HFF-Myc (cell line): ENCODE measurements at regions not wholly inside any gene's neighbourhood (a gene's known extent, or its start where the extent isn't known, plus 50 kb on each side); places are given as distances from the start of the nearest gene placed in this dataset.
"Not testable (repeated sequence)": the region's sequence is repeated elsewhere in the genome, so short reads cannot be mapped to it uniquely, and the experiment has no call there.

Source experiments
- DNase-seq: peaks from one replicate; pipeline ENCODE4 v3.0.0-alpha.2; 2011; ENCODE audit warnings: low read depth; ENCODE audit errors: extremely low read depth
- H3K4me3 ChIP-seq: replicated peaks from 2 replicates; pipeline ENCODE4 v1.5.1; 2011; ENCODE audit warnings: low read depth, mild to moderate bottlenecking, control low read depth, low read length
- CTCF ChIP-seq: IDR thresholded peaks from 2 replicates; pipeline ENCODE4 v1.5.1; 2012; ENCODE audit warnings: mild to moderate bottlenecking, low read depth, low read length, control low read depth; ENCODE audit errors: missing control alignments

GRCh38 chr5:33136785-33137184 is 304.0 kb upstream of the TARS1 start:
- no peak overlapping the region for H3K4me3 ChIP-seq
- TF ChIP-seq CTCF, result no peak
- no peak for DNase-seq

- not testable (repeated sequence) for H3K4me3 ChIP-seq, DNase-seq
Measured at GRCh38 chr5:33138145-33138544, 302.6 kb upstream of the TARS1 start.

GRCh38 chr5:33143405-33144123 is 297.2 kb upstream of the TARS1 start:
- TF ChIP-seq CTCF, result no peak
- no peak overlapping the region for H3K4me3 ChIP-seq

DNA sequence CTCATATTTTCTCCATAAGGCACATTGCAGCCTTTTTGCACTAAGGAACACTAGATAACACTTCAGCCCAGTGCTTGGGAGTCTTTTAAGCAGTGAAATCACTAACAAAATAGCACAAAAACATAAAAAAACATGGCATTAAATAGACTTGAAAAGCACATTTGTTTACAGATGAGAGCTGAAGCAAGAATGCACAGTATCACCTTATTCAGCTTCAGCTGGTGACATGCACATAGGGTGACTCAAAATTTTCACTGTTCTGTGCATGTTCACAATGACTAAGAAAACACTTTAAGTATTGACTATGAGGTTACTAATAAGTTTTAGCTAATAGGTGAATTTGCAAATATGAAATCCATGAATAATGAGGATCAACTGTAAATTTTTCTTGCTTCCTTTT is 293.9 kb upstream of the TARS1 start:
- no peak for TF ChIP-seq CTCF
- H3K4me3 ChIP-seq, result no peak overlapping the region
- DNase-seq, result no peak

More at GRCh38 chr5:33143405-33144123, 297.2 kb upstream of the TARS1 start:
- no peak for DNase-seq

DNA sequence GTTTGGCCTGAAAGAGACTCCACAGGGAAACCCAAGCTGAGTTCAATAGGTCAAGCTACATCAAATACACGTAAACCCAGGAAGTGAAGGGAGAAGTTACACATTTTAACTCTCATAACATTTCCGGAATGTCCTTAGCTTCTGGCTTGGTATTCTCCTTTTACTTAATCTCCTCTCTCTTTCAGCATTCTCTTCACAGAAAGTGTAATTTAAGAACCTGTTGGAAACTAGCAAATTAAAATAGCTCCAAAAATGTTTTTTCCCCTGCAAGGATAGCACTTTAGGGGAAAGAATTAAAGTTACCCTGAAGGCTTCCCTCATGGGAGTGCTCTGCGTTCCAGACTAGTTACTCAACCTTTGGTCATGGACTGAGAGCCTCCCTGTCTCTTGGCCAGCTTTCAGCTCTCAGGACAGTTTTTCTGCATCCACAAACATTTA is 292.7 kb upstream of the TARS1 start:
- no peak for TF ChIP-seq CTCF
- no peak overlapping the region for H3K4me3 ChIP-seq
- peak; percentile 73 for DNase-seq

DNA sequence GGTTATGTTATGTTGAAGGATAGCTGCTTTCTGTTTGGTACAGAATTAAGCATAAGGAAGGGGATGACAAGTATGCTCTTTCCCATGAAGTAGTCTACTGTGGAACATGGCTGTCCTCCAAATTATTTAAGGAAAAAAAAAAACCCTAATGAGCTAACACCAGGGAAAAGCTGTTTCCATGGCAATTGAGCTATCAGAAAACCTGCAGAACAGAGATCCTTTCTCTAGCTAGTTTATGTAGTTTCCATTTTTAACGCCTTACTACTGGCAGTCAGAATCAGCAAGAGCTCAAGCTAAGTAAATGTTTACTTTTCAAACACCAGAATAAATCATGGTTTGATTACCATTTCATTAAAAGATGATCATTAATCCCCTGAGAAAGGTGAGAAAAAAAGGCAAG is 287.4 kb upstream of the TARS1 start:
- no peak for DNase-seq

DNA sequence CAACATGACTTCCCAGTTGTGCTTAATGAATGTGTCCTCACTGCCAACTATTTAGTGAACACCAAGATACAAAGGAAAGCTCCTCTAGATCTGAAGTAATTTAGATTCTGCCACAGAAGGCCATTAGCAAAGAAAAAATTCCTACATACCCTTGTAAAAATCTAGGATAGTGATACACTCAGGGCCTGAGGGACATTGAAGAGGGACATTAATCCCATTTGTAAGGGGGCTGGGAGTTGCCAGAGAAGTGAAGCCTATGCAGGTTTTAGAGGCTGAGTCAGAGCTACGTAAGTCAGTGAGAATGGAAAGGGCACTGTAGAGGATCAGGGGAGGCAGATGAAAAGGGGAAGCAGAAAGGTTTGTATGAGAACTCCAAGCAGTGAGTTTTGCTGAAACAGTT is 286.9 kb upstream of the TARS1 start:
- no peak for DNase-seq
- H3K4me3 ChIP-seq, result no peak overlapping the region
- TF ChIP-seq CTCF, result no peak

More for the DNA sequence above, 287.4 kb upstream of the TARS1 start:
- no peak overlapping the region for H3K4me3 ChIP-seq
- no peak for TF ChIP-seq CTCF
